H1 (cell line): ENCODE measurements at regions not wholly inside any gene's neighbourhood (a gene's known extent, or its start where the extent isn't known, plus 50 kb on each side); places are given as distances from the start of the nearest gene placed in this dataset.

Experiments used
- CTCF ChIA-PET: fragments of 300-600 bp; sonication (Branson Sonifier 250); formaldehyde crosslinking; loops from one replicate; lab custom pipeline; 2021; ENCODE audit not compliant: partially characterized antibody; lab: Charles Lee
- POLR2A ChIA-PET: fragments of 300-600 bp; sonication (Branson Sonifier 250); formaldehyde crosslinking; loops from one replicate; lab custom pipeline; 2021; ENCODE audit warnings: inconsistent platforms; ENCODE audit not compliant: partially characterized antibody; lab: Charles Lee
- DNase-seq, 2 experiments: peaks; one replicate each; pipeline versions ENCODE4 v3.0.0 to v3.0.0-alpha.2; 2010 to 2022; ENCODE audit warnings: low spot score in 2 of 2, low read depth in 1 of 2, mixed read lengths in 1 of 2
- FAIRE-seq: peaks from 2 replicates; lab custom pipeline; 2011; peaks lifted over from hg19 to GRCh38; lab: Jason Lieb, UNC
- H2AFZ ChIP-seq: 2 replicates; pipeline ENCODE4 v1.8.1; 2012; ENCODE audit warnings: low read length, inconsistent platforms
- H2AK5ac ChIP-seq: 2 replicates; pipeline ENCODE4 v1.6.1; 2013; ENCODE audit warnings: low read depth, low read length
- H2BK120ac ChIP-seq: replicated peaks from 2 replicates; pipeline ENCODE3; 2013; ENCODE audit warnings: low read depth, low read length, inconsistent platforms
- H2BK12ac ChIP-seq: 2 replicates; pipeline ENCODE4 v1.6.1; 2013; ENCODE audit warnings: low read depth, low read length
- H2BK15ac ChIP-seq: 2 replicates; pipeline ENCODE4 v1.6.1; 2013; ENCODE audit warnings: low read length
- H2BK20ac ChIP-seq: 2 replicates; pipeline ENCODE4 v1.6.1; 2013; ENCODE audit warnings: low read length
- H2BK5ac ChIP-seq: 2 replicates; pipeline ENCODE4 v1.6.1; 2013; ENCODE audit warnings: low read depth, low read length
- H3K14ac ChIP-seq: 2 replicates; pipeline ENCODE4 v1.6.1; 2013; ENCODE audit warnings: inconsistent platforms; ENCODE audit not compliant: insufficient read length
- H3K18ac ChIP-seq: 2 replicates; pipeline ENCODE4 v1.6.1; 2013; ENCODE audit warnings: low read length; ENCODE audit errors: extremely low read depth
- H3K23ac ChIP-seq: 2 replicates; pipeline ENCODE4 v1.6.1; 2013; ENCODE audit warnings: inconsistent platforms; ENCODE audit not compliant: insufficient read length
- H3K23me2 ChIP-seq: 2 replicates; pipeline ENCODE4 v1.6.1; 2013; ENCODE audit warnings: low read depth, low read length
- H3K27ac ChIP-seq: 2 replicates; pipeline ENCODE4 v1.6.1; 2011; ENCODE audit warnings: low read depth, low read length, inconsistent platforms
- H3K27me3 ChIP-seq, 4 experiments: replicated peaks in 1 of 4; 1 replicate in 1 of 4; 2 replicates in 3 of 4; pipeline versions ENCODE4 v1.6.1 to v1.8.1; 2011 to 2013; ENCODE audit warnings: low read length in 3 of 4, mild to moderate bottlenecking in 3 of 4, inconsistent platforms in 2 of 4, mixed read lengths in 2 of 4, moderate library complexity in 1 of 4; ENCODE audit not compliant: control insufficient read depth in 3 of 4, insufficient read depth in 3 of 4; ENCODE audit errors: extremely low read depth in 1 of 4
- H3K36me3 ChIP-seq, 4 experiments: 2 replicates each; pipeline versions ENCODE4 v1.6.1 to v1.8.1; 2011 to 2013; ENCODE audit warnings: mild to moderate bottlenecking in 4 of 4, low read length in 3 of 4, moderate library complexity in 2 of 4, control low read depth in 1 of 4, inconsistent platforms in 1 of 4; ENCODE audit not compliant: insufficient read depth in 4 of 4, control insufficient read depth in 2 of 4
- H3K4ac ChIP-seq: replicated peaks from 2 replicates; pipeline ENCODE3; 2013; ENCODE audit warnings: low read length, low read depth, mixed read lengths, inconsistent platforms; ENCODE audit not compliant: insufficient read length
- H3K4me1 ChIP-seq, 4 experiments: replicated peaks in 1 of 4; 1 replicate in 1 of 4; 2 replicates in 3 of 4; pipeline versions ENCODE4 v1.6.1 to v1.8.1; 2011 to 2013; ENCODE audit warnings: low read length in 3 of 4, inconsistent platforms in 2 of 4, mixed read lengths in 1 of 4; ENCODE audit not compliant: insufficient read depth in 4 of 4, control insufficient read depth in 3 of 4
- H3K4me2 ChIP-seq, 2 experiments: 2 replicates each; pipeline versions ENCODE4 v1.6.1 to v1.8.1; 2011 to 2013; ENCODE audit warnings: low read depth in 2 of 2, low read length in 2 of 2, control low read depth in 1 of 2, inconsistent platforms in 1 of 2, mild to moderate bottlenecking in 1 of 2; ENCODE audit not compliant: insufficient read depth in 1 of 2
- H3K4me3 ChIP-seq, 4 experiments: fragments of 200-600, 300-600 bp in 1 of 4; sonication (generic), shearing (Covaris generic), sonication (Bioruptor Twin) in 1 of 4; 2 replicates each; pipeline versions ENCODE4 v1.5.1 to v1.8.1; 2011 to 2016; ENCODE audit warnings: low read length in 4 of 4, low read depth in 3 of 4, control low read depth in 2 of 4, inconsistent platforms in 2 of 4, mild to moderate bottlenecking in 2 of 4, mixed read lengths in 1 of 4, moderate library complexity in 1 of 4; ENCODE audit not compliant: insufficient read depth in 2 of 4; ENCODE audit errors: extremely low read depth in 1 of 4
- H3K56ac ChIP-seq: replicated peaks from 2 replicates; pipeline ENCODE3; 2013; ENCODE audit warnings: low read depth, mild to moderate bottlenecking, mixed read lengths, low read length, inconsistent platforms; ENCODE audit not compliant: insufficient read length
- H3K79me1 ChIP-seq: 2 replicates; pipeline ENCODE4 v1.6.1; 2013; ENCODE audit warnings: low read depth, low read length, control low read depth
- H3K79me2 ChIP-seq, 2 experiments: 2 replicates each; pipeline versions ENCODE4 v1.6.1 to v1.8.1; 2012 to 2013; ENCODE audit warnings: low read length in 2 of 2, mild to moderate bottlenecking in 2 of 2, inconsistent platforms in 1 of 2; ENCODE audit not compliant: insufficient read depth in 2 of 2, control insufficient read depth in 1 of 2
- H3K9ac ChIP-seq, 4 experiments: replicated peaks in 1 of 4; 1 replicate in 1 of 4; 2 replicates in 3 of 4; pipeline versions ENCODE4 v1.6.1 to v1.8.1; 2011 to 2013; ENCODE audit warnings: low read depth in 3 of 4, low read length in 3 of 4, control low read depth in 2 of 4, mild to moderate bottlenecking in 2 of 4, moderate library complexity in 2 of 4, inconsistent platforms in 1 of 4; ENCODE audit errors: extremely low read depth in 1 of 4
- H3K9me3 ChIP-seq, 2 experiments: 2 replicates each; pipeline versions ENCODE4 v1.6.1 to v1.8.1; 2012 to 2013; ENCODE audit warnings: mild to moderate bottlenecking in 2 of 2, moderate library complexity in 2 of 2, control low read depth in 1 of 2, inconsistent platforms in 1 of 2, low read depth in 1 of 2, low read length in 1 of 2, mixed read lengths in 1 of 2; ENCODE audit not compliant: insufficient read depth in 2 of 2
- H4K20me1 ChIP-seq, 2 experiments: replicated peaks in 1 of 2; 2 replicates each; pipeline versions ENCODE3 to v1.8.1; 2011 to 2013; ENCODE audit warnings: inconsistent platforms in 2 of 2, low read length in 2 of 2, mild to moderate bottlenecking in 1 of 2; ENCODE audit not compliant: insufficient read depth in 2 of 2, control insufficient read depth in 1 of 2
- H4K5ac ChIP-seq: 2 replicates; pipeline ENCODE4 v1.6.1; 2013; ENCODE audit warnings: low read length, low read depth, mixed read lengths, inconsistent platforms; ENCODE audit not compliant: insufficient read length
- H4K8ac ChIP-seq: 2 replicates; pipeline ENCODE4 v1.8.0; 2013; ENCODE audit warnings: mild to moderate bottlenecking, moderate library complexity, low read length, inconsistent platforms; ENCODE audit not compliant: insufficient read depth; ENCODE audit errors: extremely low read depth
- H4K91ac ChIP-seq: replicated peaks from 2 replicates; pipeline ENCODE3; 2013; ENCODE audit warnings: low read length, mixed read lengths, inconsistent platforms; ENCODE audit not compliant: insufficient read length
- ATF2 ChIP-seq: IDR thresholded peaks from 2 replicates; pipeline ENCODE4 v1.6.1; 2012; ENCODE audit warnings: low read length, inconsistent platforms
- CREB1 ChIP-seq: IDR thresholded peaks from 2 replicates; pipeline ENCODE4 v1.6.1; 2012; ENCODE audit warnings: inconsistent platforms
- CTBP2 ChIP-seq: IDR thresholded peaks from 2 replicates; pipeline ENCODE4 v1.7.0; 2011; ENCODE audit warnings: borderline replicate concordance, mild to moderate bottlenecking, moderate library complexity, mixed read lengths, low read length; ENCODE audit not compliant: insufficient read depth, insufficient read length
- E2F6 ChIP-seq: IDR thresholded peaks from 2 replicates; pipeline ENCODE4 v1.6.1; 2012; ENCODE audit warnings: inconsistent platforms
- HDAC6 ChIP-seq: IDR thresholded peaks from one replicate; pipeline ENCODE4 v1.7.1; 2012; ENCODE audit warnings: low read depth, mild to moderate bottlenecking, inconsistent platforms, low read length, moderate library complexity
- JUN ChIP-seq: IDR thresholded peaks from 2 replicates; pipeline ENCODE4 v1.6.1; 2011; ENCODE audit warnings: low read depth, mild to moderate bottlenecking, improper control_type of control experiment, low read length
- NRF1 ChIP-seq: IDR thresholded peaks from 2 replicates; pipeline ENCODE4 v1.6.1; 2011; ENCODE audit warnings: mild to moderate bottlenecking, low read depth, low read length, improper control_type of control experiment
- PHF8 ChIP-seq: fragments of 200-600 bp; sonication (generic); conservative IDR thresholded peaks from 2 replicates; pipeline ENCODE4 v1.7.1; 2012; ENCODE audit warnings: low read depth, mild to moderate bottlenecking, inconsistent platforms, low read length, moderate library complexity
- POU5F1 ChIP-seq: IDR thresholded peaks from 2 replicates; pipeline ENCODE4 v1.6.1; 2011; ENCODE audit warnings: low read depth, mild to moderate bottlenecking, low read length, moderate library complexity
- SIN3A ChIP-seq, 2 experiments: IDR thresholded peaks in 1 of 2; conservative IDR thresholded peaks in 1 of 2; 2 replicates each; pipeline ENCODE4 v1.6.1; 2011 to 2012; ENCODE audit warnings: low read length in 2 of 2, improper control_type of control experiment in 1 of 2, low read depth in 1 of 2, mild to moderate bottlenecking in 1 of 2
- TAF7 ChIP-seq: optimal IDR thresholded peaks from 2 replicates; pipeline ENCODE3; 2011; ENCODE audit warnings: low read depth, mild to moderate bottlenecking, inconsistent platforms, low read length, moderate library complexity, borderline replicate concordance
- WGBS, 2 experiments: shearing (Covaris generic) in 1 of 2; methylation state at CpG; one replicate each; pipeline versions ENCODE4 v1.1.6 to v1.1.7; 2013 to 2015; ENCODE audit warnings: low lambda C conversion rate in 2 of 2, mixed read lengths in 2 of 2, inconsistent platforms in 1 of 2, low coverage in 1 of 2, missing lambda C conversion rate in 1 of 2; ENCODE audit not compliant: insufficient replicate concordance in 2 of 2, insufficient coverage in 1 of 2, insufficient read length in 1 of 2; ENCODE audit errors: extremely low coverage in 1 of 2, missing lambda C conversion rate in 1 of 2; 5-methylcytosine and 5-hydroxymethylcytosine counted together

GRCh38 chr21:29238967-29239290 lies 59.8 kb upstream of the BACH1 start:
- H4K8ac ChIP-seq = no peak overlapping the region
- no peak overlapping the region for H4K91ac ChIP-seq
- H4K5ac ChIP-seq = no peak overlapping the region
- H2AFZ ChIP-seq = no peak overlapping the region
- POLR2A ChIA-PET = no interaction called here
- H3K36me3 ChIP-seq = no peaks in the 10 kb centered on the region
- H3K4ac ChIP-seq = no peak overlapping the region
- H2AK5ac ChIP-seq = no peak overlapping the region
- DNase-seq (no peak), FAIRE-seq (no peak)
- H3K9ac ChIP-seq = no peak overlapping the region
- no peak overlapping the region for H2BK5ac ChIP-seq
- CTCF ChIA-PET = interaction anchor here (0.7 to 0.8 kb wide), 2 partner anchors 110 to 173 kb away, joined by 3 to 4 read pairs; no protein-coding TSS in a partner anchor
- 100% methylated on average over 3 of the region's 3 CpGs; no CpG with 5 or more reads in 1 of the 2 experiments for WGBS, 2 experiments
- no peak overlapping the region for H3K14ac ChIP-seq
- no peaks in the 10 kb centered on the region for H3K9me3 ChIP-seq
- no peak overlapping the region for H2BK20ac ChIP-seq
- TF ChIP-seq SIN3A (conservative IDR thresholded peaks at IDR 0.05 in 1 of 2, IDR thresholded peaks at IDR 0.05 in 1 of 2; ENCODE audit: low read depth in 1 of 2, low read length in 2 of 2) (no peak), CTBP2 (no peak), HDAC6 (no peak), POU5F1 (no peak), TAF7 (no peak), CREB1 (no peak), JUN (no peak), NRF1 (no peak), ATF2 (no peak), PHF8 (no peak), E2F6 (no peak)
- no peak overlapping the region for H3K23ac ChIP-seq
- no peaks in the 10 kb centered on the region for H3K79me2 ChIP-seq
- H3K27me3 ChIP-seq = 0 out of 7 replicates have a peak, but pooled peaks cover 0 to 2% (median 0%) of the 10 kb centered on the region in 4 experiments
- H2BK120ac ChIP-seq = no peak overlapping the region
- H3K18ac ChIP-seq = no peak overlapping the region
- H3K4me1 ChIP-seq = no peaks in the 10 kb centered on the region; a peak in 1 of 7 replicates
- H3K4me2 ChIP-seq = no peak overlapping the region
- H3K56ac ChIP-seq = no peak overlapping the region
- no peaks in the 10 kb centered on the region for H3K79me1 ChIP-seq
- H3K4me3 ChIP-seq = no peak overlapping the region
- no peak overlapping the region for H3K27ac ChIP-seq
- H2BK12ac ChIP-seq = no peak overlapping the region
- no peak overlapping the region for H2BK15ac ChIP-seq
- no peaks in the 10 kb centered on the region for H3K23me2 ChIP-seq
- H4K20me1 ChIP-seq = no peaks in the 10 kb centered on the region
